Stimulated activated CD8-positive, alpha-beta memory T cell treated with anti-CD3 and anti-CD28 coated beads, Interleukin-12 subunit alpha, Interleukin-12 subunit beta, amount 100 ng/mL, for 1 hour (primary cell): ENCODE measurements at regions not wholly inside any gene's neighbourhood (a gene's known extent, or its start where the extent isn't known, plus 50 kb on each side); places are given as distances from the start of the nearest gene placed in this dataset.
"Not testable (repeated sequence)": the region's sequence is repeated elsewhere in the genome, so short reads cannot be mapped to it uniquely, and the experiment has no call there.

Experiments used
- DNase-seq: peaks from one replicate; pipeline ENCODE4 v3.0.0-alpha.2; 2020; ENCODE audit warnings: low read depth

- DNase-seq, result no peak
Observed at GRCh38 chr2:122070241-122070731, 314.8 kb downstream of the TSN start.

GRCh38 chr2:122072666-122073065 lies 317.2 kb downstream of the TSN start:
- DNase-seq, result no peak

- no peak for DNase-seq
Observed at GRCh38 chr2:122074201-122074600, 318.8 kb downstream of the TSN start.

- no peak for DNase-seq
Observed at GRCh38 chr2:122075381-122075780, 319.9 kb downstream of the TSN start.

- no peak for DNase-seq
Observed at GRCh38 chr2:122077114-122077513, 321.7 kb downstream of the TSN start.

GRCh38 chr2:122077771-122078170 lies 322.3 kb downstream of the TSN start:
- no peak for DNase-seq

GRCh38 chr2:122078451-122078850 lies 323.0 kb downstream of the TSN start:
- DNase-seq, result no peak

GRCh38 chr2:122079844-122080243 lies 324.4 kb downstream of the TSN start:
- no peak for DNase-seq

GRCh38 chr2:122080316-122080715 lies 324.9 kb downstream of the TSN start:
- no peak for DNase-seq

GRCh38 chr2:122080871-122081270 lies 325.4 kb downstream of the TSN start:
- no peak for DNase-seq

GRCh38 chr2:122081751-122082150 lies 326.3 kb downstream of the TSN start:
- DNase-seq, result no peak

GRCh38 chr2:122083256-122084048 lies 328.0 kb downstream of the TSN start:
- no peak for DNase-seq

- not testable (repeated sequence) for DNase-seq
Observed at GRCh38 chr2:122085672-122086071, 330.2 kb downstream of the TSN start.

- no peak for DNase-seq
Observed at GRCh38 chr2:122094557-122094956, 339.1 kb downstream of the TSN start.

- no peak for DNase-seq
Observed at GRCh38 chr2:122096761-122097160, 341.3 kb downstream of the TSN start.

- no peak for DNase-seq
Observed at GRCh38 chr2:122098306-122098705, 342.9 kb downstream of the TSN start.

- DNase-seq, result no peak
Observed at GRCh38 chr2:122100346-122100745, 344.9 kb downstream of the TSN start.

- no peak for DNase-seq
Observed at GRCh38 chr2:122100756-122101155, 345.3 kb downstream of the TSN start.

GRCh38 chr2:122101319-122101718 lies 345.9 kb downstream of the TSN start:
- DNase-seq, result no peak

- DNase-seq, result no peak
Observed at GRCh38 chr2:122105171-122105876, 349.9 kb downstream of the TSN start.

- no peak for DNase-seq
Observed at GRCh38 chr2:122105877-122106206, 350.4 kb downstream of the TSN start.

- DNase-seq, result no peak
Observed at GRCh38 chr2:122108186-122108585, 352.7 kb downstream of the TSN start.

GRCh38 chr2:122112216-122113005 lies 357.0 kb downstream of the TSN start:
- DNase-seq, result no peak
